ENCODE measurements at regions not wholly inside any gene's neighbourhood (a gene's known extent, or its start where the extent isn't known, plus 50 kb on each side); places are given as distances from the start of the nearest gene placed in this dataset.

GRCh38 chr5:17918373-17919104, 284.3 kb downstream of the TAF11L14 start:
- H3K9me3 ChIP-seq, result no peaks in the 10 kb centered on the region
- no peaks in the 10 kb centered on the region for H3K4me1 Mint-ChIP-seq (ENCODE audit: low read depth, unreplicated experiment)
- H3K9me3 Mint-ChIP-seq (ENCODE audit: unreplicated experiment), result no peaks in the 10 kb centered on the region
- H3K27me3 ChIP-seq (replicated peaks; ENCODE audit: control insufficient read depth, insufficient read depth, low read length), result no peaks in the 10 kb centered on the region
- H3K4me3 ChIP-seq (ENCODE audit: low read depth, low read length), result no peak overlapping the region
- no peak for TF ChIP-seq CTCF (IDR thresholded peaks at IDR 0.05; ENCODE audit: insufficient read depth in 1 of 2, low read depth in 1 of 2, low read length in 1 of 2, severe bottlenecking in 1 of 2, unreplicated experiment in 1 of 2)
- no peak for DNase-seq
- ChIA-PET POLR2A (no interaction called here), CTCF (no interaction called here)
- no peaks in the 10 kb centered on the region for H3K36me3 ChIP-seq (ENCODE audit: control insufficient read depth, insufficient read depth, low read length)
- no peak overlapping the region for H3K27ac Mint-ChIP-seq (ENCODE audit: unreplicated experiment)
- no peaks in the 10 kb centered on the region for H3K36me3 Mint-ChIP-seq (ENCODE audit: insufficient read depth, unreplicated experiment)
- no TSS peak for BruUV-seq (replicated peaks)
- no peak overlapping the region for H3K4me3 Mint-ChIP-seq (ENCODE audit: unreplicated experiment)
- H3K27me3 Mint-ChIP-seq (ENCODE audit: insufficient read depth, unreplicated experiment), result peaks cover 3% of the 10 kb centered on the region
- no peaks in the 10 kb centered on the region for H3K4me1 ChIP-seq
- intact Hi-C loops (cut with micrococcal nuclease; ENCODE audit: unreplicated experiment), result no loop called here

GRCh38 chr5:17925276-17925675, 291.0 kb downstream of the TAF11L14 start:
- CTCF ChIA-PET, result no interaction called here
- POLR2A ChIA-PET, result no interaction called here
- H3K27me3 ChIP-seq (replicated peaks; ENCODE audit: control insufficient read depth, insufficient read depth, low read length), result no peaks in the 10 kb centered on the region
- H3K4me3 ChIP-seq (ENCODE audit: low read depth, low read length), result no peak overlapping the region
- no peaks in the 10 kb centered on the region for H3K4me1 ChIP-seq
- BruUV-seq (replicated peaks), result no TSS peak
- no peak for TF ChIP-seq CTCF (IDR thresholded peaks at IDR 0.05; ENCODE audit: insufficient read depth in 1 of 2, low read depth in 1 of 2, low read length in 1 of 2, severe bottlenecking in 1 of 2, unreplicated experiment in 1 of 2)
- Mint-ChIP-seq H3K4me3 (ENCODE audit: unreplicated experiment) (no peak overlapping the region), H3K36me3 (ENCODE audit: insufficient read depth, unreplicated experiment) (no peaks in the 10 kb centered on the region), H3K27ac (ENCODE audit: unreplicated experiment) (no peak overlapping the region), H3K4me1 (ENCODE audit: low read depth, unreplicated experiment) (no peaks in the 10 kb centered on the region), H3K9me3 (ENCODE audit: unreplicated experiment) (no peaks in the 10 kb centered on the region), H3K27me3 (ENCODE audit: insufficient read depth, unreplicated experiment) (no peaks in the 10 kb centered on the region)
- no peak for DNase-seq
- intact Hi-C loops (cut with micrococcal nuclease; ENCODE audit: unreplicated experiment), result no loop called here
- no peaks in the 10 kb centered on the region for H3K9me3 ChIP-seq
- no peaks in the 10 kb centered on the region for H3K36me3 ChIP-seq (ENCODE audit: control insufficient read depth, insufficient read depth, low read length)

GRCh38 chr5:17928581-17928981, 294.3 kb downstream of the TAF11L14 start:
- POLR2A ChIA-PET, result no interaction called here
- Histone ChIP-seq H3K4me3 (ENCODE audit: low read depth, low read length) (no peak overlapping the region), H3K36me3 (ENCODE audit: control insufficient read depth, insufficient read depth, low read length) (no peaks in the 10 kb centered on the region), H3K27me3 (replicated peaks; ENCODE audit: control insufficient read depth, insufficient read depth, low read length) (no peaks in the 10 kb centered on the region), H3K4me1 (no peaks in the 10 kb centered on the region), H3K9me3 (no peaks in the 10 kb centered on the region)
- Mint-ChIP-seq H3K27me3 (ENCODE audit: insufficient read depth, unreplicated experiment) (no peaks in the 10 kb centered on the region), H3K27ac (ENCODE audit: unreplicated experiment) (no peak overlapping the region), H3K9me3 (ENCODE audit: unreplicated experiment) (peaks cover 8% of the 10 kb centered on the region), H3K4me3 (ENCODE audit: unreplicated experiment) (no peak overlapping the region), H3K4me1 (ENCODE audit: low read depth, unreplicated experiment) (no peaks in the 10 kb centered on the region), H3K36me3 (ENCODE audit: insufficient read depth, unreplicated experiment) (no peaks in the 10 kb centered on the region)
- CTCF ChIA-PET, result no interaction called here
- no TSS peak for BruUV-seq (replicated peaks)
- DNase-seq, result no peak
- intact Hi-C loops (cut with micrococcal nuclease; ENCODE audit: unreplicated experiment), result no loop called here
- TF ChIP-seq CTCF (IDR thresholded peaks at IDR 0.05; ENCODE audit: insufficient read depth in 1 of 2, low read depth in 1 of 2, low read length in 1 of 2, severe bottlenecking in 1 of 2, unreplicated experiment in 1 of 2), result no peak
